Gastroesophageal sphincter (tissue), 4 donors: ENCODE measurements at regions not wholly inside any gene's neighbourhood (a gene's known extent, or its start where the extent isn't known, plus 50 kb on each side); places are given as distances from the start of the nearest gene placed in this dataset.

Source experiments
- ATAC-seq: fragments of 150-250 bp; one replicate; pipeline ENCODE4 v1.9.1; 2016; ENCODE audit warnings: mild to moderate bottlenecking, moderate library complexity
- H3K27ac ChIP-seq, 4 donors: fragments of 200-600 bp; sonication (generic) in 3 of 4; 1 replicate in 3 of 4; 2 replicates in 1 of 4; pipeline ENCODE4 v1.5.1; 2016 to 2019
- H3K27me3 ChIP-seq: fragments of 200-600 bp; sonication (generic); one replicate; pipeline ENCODE4 v1.5.1; 2019
- H3K36me3 ChIP-seq, 2 donors: fragments of 200-600 bp; sonication (generic); one replicate each; pipeline ENCODE4 v1.5.1; 2019; ENCODE audit warnings: control low read depth in 1 of 2
- H3K4me1 ChIP-seq, 3 donors: fragments of 200-600 bp; sonication (generic); 1 replicate in 2 of 3; 2 replicates in 1 of 3; pipeline ENCODE4 v1.5.1; 2016 to 2019; ENCODE audit warnings: control low read depth in 2 of 3
- H3K4me3 ChIP-seq, 2 donors: fragments of 200-600 bp; sonication (generic); one replicate each; pipeline ENCODE4 v1.5.1; 2019; ENCODE audit warnings: mild to moderate bottlenecking in 1 of 2, moderate library complexity in 1 of 2
- H3K9me3 ChIP-seq, 3 donors: fragments of 200-600 bp; sonication (generic); one replicate each; pipeline ENCODE4 v1.5.1; 2017 to 2019; ENCODE audit warnings: control low read depth in 2 of 3
- CTCF ChIP-seq, 4 experiments: fragments of 200-600 bp in 2 of 4; fragments of 450-650 bp in 2 of 4; sonication (generic) in 1 of 4; IDR thresholded peaks; one replicate each; pipeline ENCODE4 v1.5.1; 2017 to 2019; ENCODE audit warnings: antibody characterized with exemption in 4 of 4, mild to moderate bottlenecking in 2 of 4, moderate library complexity in 2 of 4
- EP300 ChIP-seq: sonication (generic); formaldehyde crosslinking; IDR thresholded peaks from one replicate; pipeline ENCODE4 v1.6.1; 2017; ENCODE audit warnings: antibody characterized with exemption, mild to moderate bottlenecking
- POLR2A ChIP-seq, 2 donors: fragments of 450-650 bp; IDR thresholded peaks; one replicate each; pipeline ENCODE4 v1.6.1; 2017; ENCODE audit warnings: antibody characterized with exemption in 2 of 2, mild to moderate bottlenecking in 2 of 2, moderate library complexity in 1 of 2
- POLR2AphosphoS5 ChIP-seq: sonication (generic); formaldehyde crosslinking; IDR thresholded peaks from one replicate; pipeline ENCODE4 v1.6.1; 2017; ENCODE audit warnings: antibody characterized with exemption
- WGBS, 2 donors: methylation state at CpG; one replicate each; pipeline ENCODE4 v1.1.5; 2018; ENCODE audit warnings: low coverage in 1 of 2; 5-methylcytosine and 5-hydroxymethylcytosine counted together

GRCh38 chr6:159118924-159119323 is 50.3 kb upstream of the FNDC1 start:
- H3K4me3 ChIP-seq: no peak overlapping the region
- no peak for ATAC-seq
- no peak overlapping the region for H3K27ac ChIP-seq
- H3K4me1 ChIP-seq: peaks cover 0 to 18% (median 15%) of the 10 kb centered on the region in 3 donors
- H3K9me3 ChIP-seq: no peaks in the 10 kb centered on the region
- WGBS, 2 donors: 69 to 100% methylated on average over 1 to 2 of the region's 2 CpGs
- TF ChIP-seq POLR2A (IDR thresholded peaks at IDR 0.05) (no peak), POLR2AphosphoS5 (no peak), EP300 (no peak), CTCF (IDR thresholded peaks at IDR 0.05) (no peak)
- no peaks in the 10 kb centered on the region for H3K36me3 ChIP-seq
- H3K27me3 ChIP-seq: no peaks in the 10 kb centered on the region

- H3K27me3 ChIP-seq: no peaks in the 10 kb centered on the region
- no peaks in the 10 kb centered on the region for H3K9me3 ChIP-seq
- H3K36me3 ChIP-seq: no peaks in the 10 kb centered on the region
- peaks cover 0 to 18% (median 13%) of the 10 kb centered on the region in 3 donors for H3K4me1 ChIP-seq
- H3K27ac ChIP-seq: peak overlapping the region in 3 of 4 donors; percentile 58 to 83 (median 79)
- WGBS, 2 donors: 100% methylated on average over 3 of the region's 5 CpGs; no CpG with 5 or more reads in 1 of the 2 donors
- H3K4me3 ChIP-seq: no peak overlapping the region
- no peak for ATAC-seq
- no peak for TF ChIP-seq CTCF (IDR thresholded peaks at IDR 0.05)
- no peak for TF ChIP-seq EP300
- TF ChIP-seq POLR2AphosphoS5: no peak
- no peak for TF ChIP-seq POLR2A (IDR thresholded peaks at IDR 0.05)
Observed at GRCh38 chr6:159117563-159117962, 51.6 kb upstream of the FNDC1 start.

GRCh38 chr6:159117046-159117445 is 52.2 kb upstream of the FNDC1 start:
- H3K36me3 ChIP-seq: no peaks in the 10 kb centered on the region
- 19 to 65% methylated on average over 2 to 3 of the region's 3 CpGs for WGBS, 2 donors
- H3K4me1 ChIP-seq: peaks cover 0 to 15% (median 13%) of the 10 kb centered on the region in 3 donors
- H3K4me3 ChIP-seq: no peak overlapping the region
- H3K27ac ChIP-seq: peak overlapping the region in 3 of 4 donors; percentile 58 to 83 (median 79)
- no peaks in the 10 kb centered on the region for H3K9me3 ChIP-seq
- peak; percentile 84 for ATAC-seq
- no peaks in the 10 kb centered on the region for H3K27me3 ChIP-seq
- TF ChIP-seq CTCF (IDR thresholded peaks at IDR 0.05): no peak
- no peak for TF ChIP-seq POLR2A (IDR thresholded peaks at IDR 0.05)
- no peak for TF ChIP-seq POLR2AphosphoS5
- TF ChIP-seq EP300: no peak

GRCh38 chr6:159116343-159116742 is 52.9 kb upstream of the FNDC1 start:
- TF ChIP-seq POLR2A (IDR thresholded peaks at IDR 0.05) (no peak), EP300 (no peak), POLR2AphosphoS5 (no peak), CTCF (IDR thresholded peaks at IDR 0.05) (no peak)
- peak overlapping the region in 2 of 4 donors; percentile 58 to 79 for H3K27ac ChIP-seq
- peaks cover 0 to 14% (median 13%) of the 10 kb centered on the region in 3 donors for H3K4me1 ChIP-seq
- H3K27me3 ChIP-seq: no peaks in the 10 kb centered on the region
- H3K9me3 ChIP-seq: no peaks in the 10 kb centered on the region
- no peaks in the 10 kb centered on the region for H3K36me3 ChIP-seq
- 89 to 100% methylated on average over 1 to 4 of the region's 5 CpGs for WGBS, 2 donors
- ATAC-seq: no peak
- no peak overlapping the region for H3K4me3 ChIP-seq

- peaks cover 0 to 14% (median 13%) of the 10 kb centered on the region in 3 donors for H3K4me1 ChIP-seq
- no peaks in the 10 kb centered on the region for H3K9me3 ChIP-seq
- no peak overlapping the region for H3K4me3 ChIP-seq
- H3K36me3 ChIP-seq: no peaks in the 10 kb centered on the region
- H3K27ac ChIP-seq: no peak overlapping the region
- 79 to 90% methylated on average over 2 to 3 of the region's 3 CpGs for WGBS, 2 donors
- peaks cover 6% of the 10 kb centered on the region for H3K27me3 ChIP-seq
- no peak for TF ChIP-seq EP300
- TF ChIP-seq POLR2A (IDR thresholded peaks at IDR 0.05): no peak
- TF ChIP-seq CTCF (IDR thresholded peaks at IDR 0.05): no peak
- no peak for TF ChIP-seq POLR2AphosphoS5
- ATAC-seq: no peak
Observed at GRCh38 chr6:159114569-159114968, 54.6 kb upstream of the FNDC1 start.
